H9 (cell line): ENCODE measurements at regions not wholly inside any gene's neighbourhood (a gene's known extent, or its start where the extent isn't known, plus 50 kb on each side); places are given as distances from the start of the nearest gene placed in this dataset.

ENCODE experiments used
- DNase-seq: peaks from one replicate; pipeline ENCODE4 v3.0.0-alpha.2; 2017
- H2AFZ ChIP-seq: one replicate; pipeline ENCODE4 v1.6.1; 2013; ENCODE audit warnings: mild to moderate bottlenecking, low read length, control low read depth, moderate library complexity
- H2AK5ac ChIP-seq: 2 replicates; pipeline ENCODE4 v1.6.1; 2013; ENCODE audit warnings: low read length, control low read depth, mixed read lengths; ENCODE audit not compliant: insufficient read length
- H2BK120ac ChIP-seq: one replicate; pipeline ENCODE4 v1.6.1; 2013; ENCODE audit warnings: low read depth, mild to moderate bottlenecking, low read length, control low read depth, inconsistent platforms; ENCODE audit not compliant: poor library complexity, severe bottlenecking
- H2BK12ac ChIP-seq: 2 replicates; pipeline ENCODE4 v1.6.1; 2013; ENCODE audit warnings: low read length, control low read depth, mixed read lengths, low read depth; ENCODE audit not compliant: insufficient read length
- H2BK15ac ChIP-seq: 2 replicates; pipeline ENCODE4 v1.6.1; 2013; ENCODE audit warnings: low read depth, low read length, control low read depth
- H2BK20ac ChIP-seq: one replicate; pipeline ENCODE4 v1.6.1; 2013; ENCODE audit warnings: low read depth, mild to moderate bottlenecking, low read length, control low read depth, inconsistent platforms; ENCODE audit not compliant: poor library complexity, severe bottlenecking
- H2BK5ac ChIP-seq: 2 replicates; pipeline ENCODE4 v1.6.1; 2013; ENCODE audit warnings: low read length, control low read depth, mixed read lengths; ENCODE audit not compliant: insufficient read length
- H3K14ac ChIP-seq: 2 replicates; pipeline ENCODE4 v1.6.1; 2013; ENCODE audit warnings: low read length, control low read depth; ENCODE audit not compliant: insufficient read depth
- H3K18ac ChIP-seq: 2 replicates; pipeline ENCODE4 v1.6.1; 2013; ENCODE audit warnings: low read depth, mild to moderate bottlenecking, mixed read lengths, low read length, control low read depth; ENCODE audit not compliant: insufficient read length
- H3K23ac ChIP-seq: 2 replicates; pipeline ENCODE4 v1.6.1; 2013; ENCODE audit warnings: low read length, control low read depth, mixed read lengths, low read depth; ENCODE audit not compliant: insufficient read length
- H3K23me2 ChIP-seq: 2 replicates; pipeline ENCODE4 v1.6.1; 2013; ENCODE audit warnings: low read depth, mild to moderate bottlenecking, mixed read lengths, low read length, control low read depth; ENCODE audit not compliant: insufficient read length, poor library complexity, severe bottlenecking
- H3K27ac ChIP-seq: 2 replicates; pipeline ENCODE4 v1.5.1; 2013; ENCODE audit warnings: low read length, control low read depth, mixed read lengths, low read depth; ENCODE audit not compliant: insufficient read length
- H3K27me3 ChIP-seq: 2 replicates; pipeline ENCODE4 v1.6.1; 2013; ENCODE audit warnings: low read length, control low read depth, inconsistent platforms; ENCODE audit not compliant: insufficient read depth
- H3K4ac ChIP-seq: 2 replicates; pipeline ENCODE4 v1.6.1; 2013; ENCODE audit warnings: low read depth, mild to moderate bottlenecking, control low read depth, inconsistent platforms, low read length, moderate library complexity
- H3K4me1 ChIP-seq: 2 replicates; pipeline ENCODE4 v1.6.1; 2013; ENCODE audit warnings: low read length, control low read depth, inconsistent platforms; ENCODE audit not compliant: insufficient read depth
- H3K4me2 ChIP-seq: 2 replicates; pipeline ENCODE4 v1.6.1; 2013; ENCODE audit warnings: low read length, control low read depth, mixed read lengths; ENCODE audit not compliant: insufficient read length, insufficient read depth
- H3K56ac ChIP-seq: 2 replicates; pipeline ENCODE4 v1.6.1; 2013; ENCODE audit warnings: low read depth, mild to moderate bottlenecking, mixed read lengths, low read length, control low read depth; ENCODE audit not compliant: insufficient read length
- H3K79me1 ChIP-seq: 2 replicates; pipeline ENCODE4 v1.6.1; 2013; ENCODE audit warnings: low read depth, mild to moderate bottlenecking, moderate library complexity, low read length, control low read depth, inconsistent platforms; ENCODE audit not compliant: insufficient read depth, poor library complexity, severe bottlenecking
- H3K79me2 ChIP-seq: 2 replicates; pipeline ENCODE4 v1.6.1; 2013; ENCODE audit warnings: low read length, control low read depth, inconsistent platforms; ENCODE audit not compliant: insufficient read depth
- H3K9ac ChIP-seq: 2 replicates; pipeline ENCODE4 v1.6.1; 2013; ENCODE audit warnings: low read length, control low read depth, mixed read lengths; ENCODE audit not compliant: insufficient read length; ENCODE audit errors: extremely low read depth
- H3K9me3 ChIP-seq: one replicate; pipeline ENCODE4 v1.6.1; 2013; ENCODE audit warnings: low read depth, low read length, inconsistent platforms; ENCODE audit not compliant: control insufficient read depth
- H3T11ph ChIP-seq: one replicate; pipeline ENCODE4 v1.6.1; 2013; ENCODE audit warnings: mild to moderate bottlenecking, low read length, control low read depth, inconsistent platforms
- H4K20me1 ChIP-seq: one replicate; pipeline ENCODE4 v1.6.1; 2013; ENCODE audit not compliant: control insufficient read depth, insufficient read length, insufficient read depth
- H4K5ac ChIP-seq: 2 replicates; pipeline ENCODE4 v1.6.1; 2013; ENCODE audit warnings: low read depth, mild to moderate bottlenecking, mixed read lengths, low read length, control low read depth; ENCODE audit not compliant: insufficient read length
- H4K8ac ChIP-seq: replicated peaks from 2 replicates; pipeline ENCODE4 v1.6.1; 2013; ENCODE audit warnings: low read length, control low read depth, mixed read lengths, low read depth; ENCODE audit not compliant: insufficient read length
- H4K91ac ChIP-seq: 2 replicates; pipeline ENCODE4 v1.6.1; 2013; ENCODE audit warnings: low read depth, mild to moderate bottlenecking, moderate library complexity, mixed read lengths, low read length, control low read depth; ENCODE audit not compliant: insufficient read length
- H3K27ac Mint-ChIP-seq, 3 experiments: 2 replicates in 2 of 3; 3 replicates in 1 of 3; pipeline ENCODE4 v1.8.0; 2020 to 2021; ENCODE audit warnings: mixed read lengths in 3 of 3, mild to moderate bottlenecking in 1 of 3, moderate library complexity in 1 of 3
- H3K27me3 Mint-ChIP-seq: 2 replicates; pipeline ENCODE4 v1.8.0; 2021; ENCODE audit warnings: low read depth, mild to moderate bottlenecking, moderate library complexity, mixed read lengths
- H3K36me3 Mint-ChIP-seq, 3 experiments: 2 replicates in 2 of 3; 3 replicates in 1 of 3; pipeline ENCODE4 v1.8.0; 2020 to 2021; ENCODE audit warnings: low read depth in 3 of 3, mixed read lengths in 3 of 3; ENCODE audit not compliant: insufficient read depth in 1 of 3
- H3K4me1 Mint-ChIP-seq, 2 experiments: 2 replicates each; pipeline ENCODE4 v1.8.0; 2020; ENCODE audit warnings: mixed read lengths in 2 of 2
- H3K4me3 Mint-ChIP-seq, 2 experiments: 2 replicates in 1 of 2; 3 replicates in 1 of 2; pipeline ENCODE4 v1.8.0; 2020 to 2021; ENCODE audit warnings: mild to moderate bottlenecking in 2 of 2, mixed read lengths in 2 of 2, moderate library complexity in 1 of 2
- H3K9me3 Mint-ChIP-seq, 2 experiments: 2 replicates in 1 of 2; 3 replicates in 1 of 2; pipeline ENCODE4 v1.8.0; 2020; ENCODE audit warnings: mild to moderate bottlenecking in 2 of 2, mixed read lengths in 2 of 2, moderate library complexity in 1 of 2
- CTCF ChIP-seq: fragments of 200-600 bp; sonication (generic); conservative IDR thresholded peaks from 3 replicates; pipeline ENCODE4 v1.8.0; 2021; ENCODE audit warnings: antibody characterized with exemption, mild to moderate bottlenecking
- WGBS: extraction: QIAGEN DNeasy Blood & Tissue Kit; methylation state at CpG from one replicate; pipeline ENCODE4 v1.1.7; 2013; ENCODE audit warnings: missing lambda C conversion rate, low lambda C conversion rate, mixed read lengths; ENCODE audit not compliant: insufficient read length; ENCODE audit errors: extremely low coverage; 5-methylcytosine and 5-hydroxymethylcytosine counted together

GRCh38 chr11:128305588-128305987, 281.8 kb downstream of the ETS1 start:
- DNase-seq, result no peak
- Histone ChIP-seq H3K27ac (no peak overlapping the region), H2AFZ (no peak overlapping the region), H3K18ac (no peak overlapping the region), H3T11ph (no peak overlapping the region), H3K14ac (no peak overlapping the region), H3K79me1 (no peaks in the 10 kb centered on the region), H3K4me1 (no peaks in the 10 kb centered on the region), H3K27me3 (no peaks in the 10 kb centered on the region), H3K9ac (no peak overlapping the region), H3K79me2 (no peaks in the 10 kb centered on the region), H3K23me2 (no peaks in the 10 kb centered on the region), H4K91ac (no peak overlapping the region), H2BK5ac (no peak overlapping the region), H2BK20ac (no peak overlapping the region), H2BK12ac (no peak overlapping the region), H3K4me2 (no peak overlapping the region), H4K8ac (no peak overlapping the region), H2AK5ac (no peak overlapping the region), H4K5ac (no peak overlapping the region), H2BK15ac (no peak overlapping the region), H3K4ac (no peak overlapping the region), H3K56ac (no peak overlapping the region), H4K20me1 (no peaks in the 10 kb centered on the region), H3K9me3 (no peaks in the 10 kb centered on the region), H2BK120ac (no peak overlapping the region), H3K23ac (no peak overlapping the region)
- Mint-ChIP-seq H3K4me1 (peaks cover 4 to 5% of the 10 kb centered on the region in 2 experiments; a peak in 3 of 4 replicates), H3K9me3 (peaks cover 3 to 4% of the 10 kb centered on the region in 2 experiments; a peak in 1 of 5 replicates), H3K27ac (no peak overlapping the region), H3K4me3 (no peak overlapping the region), H3K36me3 (no peaks in the 10 kb centered on the region), H3K27me3 (no peaks in the 10 kb centered on the region)
- TF ChIP-seq CTCF, result no peak
- no CpG with 5 or more reads among the region's 1 CpG for WGBS
